WTC11 (cell line): ENCODE measurements at regions not wholly inside any gene's neighbourhood (a gene's known extent, or its start where the extent isn't known, plus 50 kb on each side); places are given as distances from the start of the nearest gene placed in this dataset.

Experiments
- ATF3 ChIP-seq: sonication (generic); formaldehyde crosslinking; conservative IDR thresholded peaks from 2 replicates; pipeline ENCODE4 v1.8.1; 2022; ENCODE audit warnings: mild to moderate bottlenecking, missing genetic modification reagents
- CBFB ChIP-seq: sonication (generic); formaldehyde crosslinking; IDR thresholded peaks from 2 replicates; pipeline ENCODE4 v1.8.1; 2022; ENCODE audit warnings: mild to moderate bottlenecking, low read depth, missing genetic modification reagents
- CREB1 ChIP-seq: sonication (generic); formaldehyde crosslinking; IDR thresholded peaks from 2 replicates; pipeline ENCODE4 v1.8.0; 2023; ENCODE audit warnings: mild to moderate bottlenecking, missing genetic modification reagents
- CTCF ChIP-seq: fragments of 200-600 bp; IDR thresholded peaks from 2 replicates; pipeline ENCODE4 v1.8.0; 2022; ENCODE audit warnings: antibody characterized with exemption
- JUN ChIP-seq: sonication (generic); formaldehyde crosslinking; IDR thresholded peaks from 2 replicates; pipeline ENCODE4 v1.8.0; 2023; ENCODE audit warnings: mild to moderate bottlenecking, missing genetic modification reagents
- MAX ChIP-seq: sonication (generic); formaldehyde crosslinking; IDR thresholded peaks from 2 replicates; pipeline ENCODE4 v1.8.0; 2022; ENCODE audit warnings: mild to moderate bottlenecking, missing genetic modification reagents
- TEAD4 ChIP-seq: sonication (generic); formaldehyde crosslinking; IDR thresholded peaks from 2 replicates; pipeline ENCODE4 v1.8.0; 2022; ENCODE audit warnings: mild to moderate bottlenecking, missing genetic modification reagents
- USF2 ChIP-seq: sonication (generic); formaldehyde crosslinking; IDR thresholded peaks from 2 replicates; pipeline ENCODE4 v1.8.1; 2023; ENCODE audit warnings: mild to moderate bottlenecking, missing genetic modification reagents, moderate library complexity

GRCh38 chr14:51596488-51597117 is 55.1 kb upstream of the FRMD6 start:
- TF ChIP-seq MAX (CRISPR knock-in tag) = no peak
- no peak for TF ChIP-seq USF2
- no peak for TF ChIP-seq CTCF
- TF ChIP-seq CREB1 = no peak
- TF ChIP-seq ATF3 (CRISPR knock-in tag) = no peak
- no peak for TF ChIP-seq JUN (CRISPR knock-in tag)
- no peak for TF ChIP-seq CBFB
- no peak for TF ChIP-seq TEAD4 (CRISPR knock-in tag)
